Central memory CD8-positive, alpha-beta T cell (primary cell): ENCODE measurements at regions not wholly inside any gene's neighbourhood (a gene's known extent, or its start where the extent isn't known, plus 50 kb on each side); places are given as distances from the start of the nearest gene placed in this dataset.

Source experiments
- ATAC-seq: fragments of 150-1000 bp; cut with Tn5 transposase; replicated peaks from 2 replicates; pipeline ENCODE4 v1.10.0; 2022; ENCODE audit warnings: mild to moderate bottlenecking, moderate FRiP score, moderate number of reproducible peaks; ENCODE audit not compliant: poor library complexity, severe bottlenecking; ENCODE audit errors: extremely low read depth
- DNase-seq, 2 donors: peaks; one replicate each; pipeline ENCODE4 v3.0.0; 2021; ENCODE audit warnings: low spot score in 2 of 2
- H3K27ac Mint-ChIP-seq: one replicate; pipeline ENCODE4 v1.8.0; 2022; ENCODE audit warnings: low read depth, mild to moderate bottlenecking, moderate library complexity, mixed read lengths
- H3K27me3 Mint-ChIP-seq: one replicate; pipeline ENCODE4 v1.8.0; 2022; ENCODE audit warnings: mixed read lengths
- H3K36me3 Mint-ChIP-seq: one replicate; pipeline ENCODE4 v1.8.0; 2022; ENCODE audit warnings: mild to moderate bottlenecking, moderate library complexity, mixed read lengths; ENCODE audit not compliant: insufficient read depth
- H3K4me1 Mint-ChIP-seq: one replicate; pipeline ENCODE4 v1.8.0; 2022; ENCODE audit warnings: mixed read lengths
- H3K4me3 Mint-ChIP-seq: one replicate; pipeline ENCODE4 v1.8.0; 2022; ENCODE audit warnings: mild to moderate bottlenecking, moderate library complexity, mixed read lengths
- H3K9me3 Mint-ChIP-seq: one replicate; pipeline ENCODE4 v1.8.0; 2022; ENCODE audit warnings: mixed read lengths

DNA sequence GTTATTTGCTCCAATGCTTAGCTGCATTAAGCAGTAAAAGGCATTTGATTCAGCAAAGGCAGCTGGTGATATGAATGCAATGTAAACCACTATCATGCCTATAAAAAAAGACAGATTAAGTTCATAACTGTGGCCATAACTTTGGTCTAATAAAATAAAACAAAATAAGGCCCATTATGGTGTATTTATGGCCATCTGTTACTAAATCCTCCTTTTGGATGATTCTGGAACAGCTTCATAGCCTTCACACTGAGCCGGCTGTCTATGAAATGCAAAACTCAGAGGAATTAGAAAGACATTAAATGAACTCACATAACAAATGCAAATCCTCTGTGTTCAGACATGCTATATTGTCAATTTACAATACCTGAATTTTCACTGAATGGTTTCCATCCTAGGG is 223.7 kb upstream of the FAT4 start:
- Mint-ChIP-seq H3K27ac (no peak overlapping the region), H3K36me3 (no peaks in the 10 kb centered on the region), H3K9me3 (peaks cover 11% of the 10 kb centered on the region), H3K27me3 (no peaks in the 10 kb centered on the region), H3K4me3 (no peak overlapping the region), H3K4me1 (no peaks in the 10 kb centered on the region)
- ATAC-seq, result no peak
- no peak for DNase-seq

DNA sequence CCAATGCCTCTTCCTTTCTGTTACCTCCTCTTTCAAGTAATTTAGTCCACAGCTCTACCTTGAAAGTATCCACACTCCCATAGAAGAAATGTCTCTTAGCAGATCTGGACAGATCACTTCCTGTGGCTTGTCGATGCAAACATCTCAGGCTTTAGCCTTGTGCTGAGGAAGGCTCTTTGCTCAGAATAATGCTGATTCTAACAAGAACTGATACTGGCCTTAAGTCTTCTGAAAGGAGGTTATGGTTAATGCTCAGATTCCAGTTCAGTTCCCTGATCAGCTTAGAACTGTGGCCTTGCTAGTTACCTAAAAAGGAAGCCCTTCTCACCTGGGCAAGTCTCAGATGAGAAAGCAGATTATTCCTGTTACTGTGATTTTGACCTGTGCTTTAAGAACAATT is 230.1 kb upstream of the FAT4 start:
- DNase-seq (no peak), ATAC-seq (no peak)
- Mint-ChIP-seq H3K27ac (no peak overlapping the region), H3K9me3 (peaks cover 24% of the 10 kb centered on the region), H3K36me3 (peaks cover 2% of the 10 kb centered on the region), H3K27me3 (no peaks in the 10 kb centered on the region), H3K4me1 (no peaks in the 10 kb centered on the region), H3K4me3 (no peak overlapping the region)

GRCh38 chr4:125082729-125083417 is 231.9 kb upstream of the FAT4 start:
- Mint-ChIP-seq H3K27me3 (no peaks in the 10 kb centered on the region), H3K36me3 (peaks cover 2% of the 10 kb centered on the region), H3K4me1 (no peaks in the 10 kb centered on the region), H3K4me3 (no peak overlapping the region), H3K9me3 (peaks cover 24% of the 10 kb centered on the region), H3K27ac (no peak overlapping the region)
- DNase-seq, result no peak
- ATAC-seq, result no peak

DNA sequence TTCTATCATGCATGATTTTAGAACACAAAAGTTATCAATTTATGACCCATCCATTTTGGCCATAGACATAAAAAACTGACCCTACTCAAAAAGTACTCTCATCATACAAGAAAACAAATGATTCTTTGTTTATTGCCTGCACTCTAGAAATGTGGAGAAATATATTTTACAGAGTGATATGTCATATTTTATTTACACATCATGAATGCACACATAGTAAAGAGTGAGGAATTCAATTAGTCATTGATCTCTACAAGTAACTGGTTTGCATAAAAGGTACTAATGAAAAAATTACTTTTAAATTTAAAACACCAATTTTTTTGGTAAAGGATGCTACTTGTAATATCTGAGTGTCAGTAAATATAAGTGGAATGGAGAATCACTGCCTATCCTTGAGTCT is 242.5 kb upstream of the FAT4 start:
- ATAC-seq (no peak), DNase-seq (no peak)
- Mint-ChIP-seq H3K27me3 (no peaks in the 10 kb centered on the region), H3K9me3 (peaks cover 11% of the 10 kb centered on the region), H3K4me3 (no peak overlapping the region), H3K36me3 (peaks cover 1% of the 10 kb centered on the region), H3K4me1 (no peaks in the 10 kb centered on the region), H3K27ac (no peak overlapping the region)

DNA sequence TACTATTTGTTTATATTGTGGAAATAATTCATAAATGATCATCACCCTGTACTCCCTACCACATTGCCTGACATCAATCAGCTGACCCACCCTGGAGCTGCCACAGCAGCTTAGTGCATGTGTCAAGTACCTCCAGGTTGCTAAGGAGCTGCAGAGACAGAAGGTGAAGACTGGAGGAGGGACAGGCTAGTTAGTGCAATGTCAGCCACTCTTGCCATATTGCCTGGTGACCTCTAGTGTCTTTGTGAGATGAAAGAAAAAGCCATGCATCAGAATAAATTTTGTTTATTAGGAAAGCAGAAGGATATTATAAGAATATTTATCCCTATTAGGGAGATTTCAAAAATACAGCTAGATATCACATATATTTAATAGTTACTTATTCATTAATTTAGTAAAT is 243.9 kb upstream of the FAT4 start:
- H3K36me3 Mint-ChIP-seq, result peaks cover 1% of the 10 kb centered on the region
- no peak overlapping the region for H3K4me3 Mint-ChIP-seq
- H3K9me3 Mint-ChIP-seq, result peaks cover 16% of the 10 kb centered on the region
- H3K27ac Mint-ChIP-seq, result no peak overlapping the region
- no peak for DNase-seq
- H3K4me1 Mint-ChIP-seq, result no peaks in the 10 kb centered on the region
- H3K27me3 Mint-ChIP-seq, result no peaks in the 10 kb centered on the region
- no peak for ATAC-seq

- Mint-ChIP-seq H3K36me3 (no peaks in the 10 kb centered on the region), H3K27ac (no peak overlapping the region)
- no peak for ATAC-seq
Measured at GRCh38 chr4:125062115-125063050, 252.4 kb upstream of the FAT4 start.

GRCh38 chr4:125060376-125060775 is 254.4 kb upstream of the FAT4 start:
- no peak overlapping the region for H3K4me3 Mint-ChIP-seq
- DNase-seq (no peak), ATAC-seq (no peak)
- H3K27me3 Mint-ChIP-seq, result no peaks in the 10 kb centered on the region
- no peak overlapping the region for H3K27ac Mint-ChIP-seq
- H3K36me3 Mint-ChIP-seq, result no peaks in the 10 kb centered on the region
- no peaks in the 10 kb centered on the region for H3K4me1 Mint-ChIP-seq
- H3K9me3 Mint-ChIP-seq, result no peaks in the 10 kb centered on the region

More at GRCh38 chr4:125062115-125063050, 252.4 kb upstream of the FAT4 start:
- Mint-ChIP-seq H3K4me1 (no peaks in the 10 kb centered on the region), H3K27me3 (no peaks in the 10 kb centered on the region), H3K9me3 (peaks cover 5% of the 10 kb centered on the region), H3K4me3 (no peak overlapping the region)
- no peak for DNase-seq

DNA sequence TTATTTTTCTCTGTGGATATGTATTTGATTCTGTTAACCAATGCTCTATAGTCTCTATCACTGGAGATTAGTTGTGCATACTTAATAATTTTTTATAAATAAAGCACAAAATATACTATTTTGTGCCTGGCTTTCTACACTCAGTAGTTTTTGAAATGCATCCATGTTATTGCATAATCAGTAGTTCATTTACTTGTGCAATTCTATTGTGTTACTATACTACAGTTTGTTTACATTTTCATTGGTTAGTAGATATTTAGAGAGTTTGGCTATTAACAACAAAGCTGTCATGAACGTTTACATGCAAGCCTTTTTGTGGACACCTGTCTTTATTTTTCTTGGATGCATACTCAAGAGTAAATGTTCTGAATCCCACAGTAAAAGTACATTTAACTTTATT is 265.0 kb upstream of the FAT4 start:
- Mint-ChIP-seq H3K27ac (no peak overlapping the region), H3K4me3 (no peak overlapping the region), H3K9me3 (peaks cover 11% of the 10 kb centered on the region), H3K4me1 (no peaks in the 10 kb centered on the region), H3K27me3 (no peaks in the 10 kb centered on the region), H3K36me3 (no peaks in the 10 kb centered on the region)
- ATAC-seq (no peak), DNase-seq (no peak)

DNA sequence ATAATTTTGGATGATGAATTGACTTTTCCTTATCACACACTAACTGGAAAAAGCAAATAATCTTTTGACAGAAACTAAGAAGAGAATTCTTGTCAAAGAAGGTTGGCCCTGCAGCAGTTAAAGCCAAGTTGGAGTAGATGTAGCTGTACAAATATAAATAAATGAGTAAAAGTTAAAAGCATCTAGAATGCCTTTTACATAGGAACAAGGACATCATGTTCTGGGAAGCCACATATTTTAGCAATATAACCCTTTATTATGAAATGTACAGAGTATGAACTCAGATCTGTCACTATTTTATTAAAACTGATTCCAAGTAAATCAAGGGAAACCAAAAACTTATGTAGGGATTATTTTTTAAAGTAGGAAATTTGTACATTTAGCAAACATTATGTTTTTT is 269.4 kb upstream of the FAT4 start:
- H3K4me3 Mint-ChIP-seq, result no peak overlapping the region
- no peak for DNase-seq
- no peaks in the 10 kb centered on the region for H3K4me1 Mint-ChIP-seq
- no peak overlapping the region for H3K27ac Mint-ChIP-seq
- no peaks in the 10 kb centered on the region for H3K36me3 Mint-ChIP-seq
- H3K9me3 Mint-ChIP-seq, result peaks cover 10% of the 10 kb centered on the region
- no peaks in the 10 kb centered on the region for H3K27me3 Mint-ChIP-seq
- ATAC-seq, result no peak

- ATAC-seq (no peak), DNase-seq (no peak)
- Mint-ChIP-seq H3K27ac (no peak overlapping the region), H3K4me3 (no peak overlapping the region), H3K36me3 (no peaks in the 10 kb centered on the region), H3K9me3 (peaks cover 10% of the 10 kb centered on the region), H3K27me3 (no peaks in the 10 kb centered on the region), H3K4me1 (no peaks in the 10 kb centered on the region)
Measured at GRCh38 chr4:125044886-125045285, 269.9 kb upstream of the FAT4 start.

DNA sequence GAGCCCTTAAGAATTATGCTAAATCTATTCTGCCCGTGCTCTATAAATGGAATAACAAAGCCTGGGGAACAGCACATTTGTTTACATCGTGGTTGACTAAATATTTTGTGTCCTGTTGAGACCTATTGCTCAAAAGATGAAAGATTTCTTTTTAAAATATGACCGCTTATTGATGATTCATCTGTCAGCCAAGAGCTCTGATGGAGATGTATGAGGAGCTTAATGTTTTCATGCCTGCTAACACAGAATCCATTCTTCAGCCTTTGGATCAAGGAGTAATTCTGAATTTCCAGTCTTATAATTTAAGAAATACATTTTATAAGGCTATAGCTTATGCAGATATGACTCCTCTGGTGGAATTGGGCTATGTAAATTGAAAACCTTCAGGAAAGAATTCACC is 271.3 kb upstream of the FAT4 start:
- Mint-ChIP-seq H3K4me1 (no peaks in the 10 kb centered on the region), H3K27me3 (no peaks in the 10 kb centered on the region), H3K36me3 (no peaks in the 10 kb centered on the region), H3K4me3 (no peak overlapping the region), H3K27ac (no peak overlapping the region), H3K9me3 (peaks cover 10% of the 10 kb centered on the region)
- ATAC-seq (no peak), DNase-seq (no peak)

DNA sequence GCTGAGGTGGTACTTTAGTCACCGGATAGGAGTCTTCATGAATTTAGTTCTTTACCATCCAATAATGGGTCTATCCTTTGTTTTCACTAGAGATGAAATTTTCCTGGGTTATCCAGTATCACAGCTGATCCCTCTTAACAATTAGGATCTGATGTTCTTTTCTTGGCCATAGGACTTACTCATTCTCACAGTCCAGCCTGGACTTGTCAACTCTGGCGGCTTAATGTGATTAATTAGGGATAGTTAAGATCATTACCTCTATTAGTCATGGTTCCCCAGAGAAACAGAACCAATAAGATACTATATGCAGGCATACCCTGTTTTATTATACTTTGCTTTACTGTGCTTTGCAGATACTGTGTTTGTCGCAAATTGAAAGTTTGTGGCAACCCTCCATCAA is 272.7 kb upstream of the FAT4 start:
- H3K9me3 Mint-ChIP-seq, result peaks cover 17% of the 10 kb centered on the region
- no peaks in the 10 kb centered on the region for H3K36me3 Mint-ChIP-seq
- no peaks in the 10 kb centered on the region for H3K4me1 Mint-ChIP-seq
- no peak for ATAC-seq
- H3K4me3 Mint-ChIP-seq, result no peak overlapping the region
- H3K27ac Mint-ChIP-seq, result no peak overlapping the region
- no peaks in the 10 kb centered on the region for H3K27me3 Mint-ChIP-seq
- DNase-seq, result no peak

DNA sequence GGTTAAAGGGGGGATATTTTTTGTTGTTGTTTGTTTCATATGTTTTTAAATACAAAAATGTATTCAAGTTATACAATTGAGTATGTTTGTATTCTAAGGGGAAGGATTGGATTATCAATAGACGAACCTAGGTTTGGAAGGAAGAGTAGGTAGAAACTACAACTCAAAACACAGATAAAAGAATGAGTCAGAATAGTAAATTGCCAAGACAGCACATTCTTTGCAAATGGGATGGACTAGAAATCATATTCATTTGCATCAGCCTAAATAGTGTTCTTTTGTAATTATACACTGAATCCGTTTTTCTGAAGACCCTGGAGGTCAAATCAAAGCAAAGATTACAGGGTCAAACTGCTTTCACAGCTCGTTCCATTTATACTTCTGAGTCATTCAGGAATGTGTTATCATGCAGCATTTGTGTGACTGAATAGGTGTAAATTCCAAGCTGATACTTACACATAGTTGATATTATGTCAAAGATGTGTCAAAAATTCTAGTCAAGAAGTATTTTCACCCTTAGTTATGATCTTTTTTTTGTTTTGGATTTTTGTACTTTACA is 273.3 kb upstream of the FAT4 start:
- H3K9me3 Mint-ChIP-seq, result peaks cover 12% of the 10 kb centered on the region
- H3K27me3 Mint-ChIP-seq, result no peaks in the 10 kb centered on the region
- no peaks in the 10 kb centered on the region for H3K36me3 Mint-ChIP-seq
- no peaks in the 10 kb centered on the region for H3K4me1 Mint-ChIP-seq
- DNase-seq, result no peak
- ATAC-seq, result no peak
- no peak overlapping the region for H3K4me3 Mint-ChIP-seq
- no peak overlapping the region for H3K27ac Mint-ChIP-seq
